Middle frontal gyrus (tissue), 1 donor: ENCODE measurements at regions not wholly inside any gene's neighbourhood (a gene's known extent, or its start where the extent isn't known, plus 50 kb on each side); places are given as distances from the start of the nearest gene placed in this dataset.

Experiments used
- DNase-seq: peaks from one replicate; pipeline ENCODE4 v3.0.0-alpha.2; 2015; ENCODE audit warnings: low spot score; ENCODE audit errors: extremely low spot score

- no peak for DNase-seq
These were observed 315.8 kb downstream of the BLID start for GRCh38 chr11:121800240-121800639.

GRCh38 chr11:121797496-121797895 lies 318.5 kb downstream of the BLID start:
- no peak for DNase-seq

DNA sequence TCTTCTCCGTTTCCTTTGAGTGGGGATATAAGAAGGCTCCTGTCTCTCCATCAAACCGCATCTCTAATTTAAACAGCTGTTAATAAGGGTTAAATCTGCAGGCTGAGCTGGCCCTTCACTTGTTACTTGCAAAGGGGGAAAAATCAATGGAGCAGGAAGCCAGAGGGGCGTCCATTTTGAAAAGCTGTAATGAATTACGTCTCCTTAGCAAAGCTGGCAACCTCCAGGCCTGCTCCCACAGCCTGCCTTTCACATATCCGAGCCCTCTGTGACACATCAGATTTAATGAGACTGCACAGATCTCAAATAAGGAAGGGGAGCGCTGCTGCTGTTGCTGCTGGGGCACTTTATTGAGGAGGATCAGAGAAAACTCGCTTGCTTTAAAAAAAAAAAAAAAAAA lies 320.8 kb downstream of the BLID start:
- DNase-seq: no peak

DNA sequence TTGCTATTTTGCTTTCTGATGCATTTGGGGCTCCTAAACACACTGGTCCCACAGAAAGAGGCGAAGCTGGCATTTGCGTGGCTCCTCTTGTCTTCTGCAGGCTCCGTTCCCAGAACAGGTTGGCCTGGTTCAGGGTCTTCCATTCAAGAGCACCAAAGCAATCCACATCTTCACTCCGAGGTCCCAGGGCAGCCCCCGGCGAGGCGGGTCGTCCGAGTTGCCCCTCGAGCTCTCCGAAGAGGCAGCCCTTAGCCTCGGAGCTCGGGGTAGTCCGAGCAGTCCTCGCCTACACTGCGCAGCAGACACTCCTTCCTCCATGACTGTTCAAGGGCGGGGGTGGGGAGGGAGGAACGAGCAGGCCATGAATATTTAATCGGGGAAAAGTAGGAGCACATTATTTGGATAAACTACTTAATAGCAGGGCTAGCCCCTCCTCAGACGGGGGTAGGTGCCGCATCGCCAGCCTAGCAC lies 321.3 kb downstream of the BLID start:
- no peak for DNase-seq

- no peak for DNase-seq
These were observed 322.1 kb downstream of the BLID start for GRCh38 chr11:121793916-121794315.

- DNase-seq: no peak
These were observed 322.7 kb downstream of the BLID start for GRCh38 chr11:121793291-121793690.

DNA sequence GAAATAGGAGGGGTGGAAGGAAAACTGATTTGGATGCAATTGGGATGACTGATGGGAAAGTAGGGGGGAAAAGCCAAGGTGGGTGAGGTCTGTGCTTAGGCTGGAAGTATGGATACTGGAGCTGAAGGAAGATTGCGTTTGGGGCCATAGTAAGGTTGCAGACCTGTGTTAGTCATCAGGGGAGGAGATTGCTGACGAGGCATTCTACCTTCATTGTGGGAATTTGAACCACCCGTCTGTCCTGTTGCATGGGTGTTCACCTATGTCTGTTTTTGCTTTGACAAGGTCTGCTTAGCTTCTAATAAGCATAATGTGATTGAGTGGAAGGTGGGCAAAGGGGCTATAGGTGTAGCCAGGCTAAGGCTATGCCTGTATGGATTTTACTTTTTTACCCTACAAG lies 323.8 kb downstream of the BLID start:
- no peak for DNase-seq

- no peak for DNase-seq
These were observed 325.6 kb downstream of the BLID start for GRCh38 chr11:121790430-121790829.

GRCh38 chr11:121780971-121781370 lies 328.2 kb upstream of the SORL1-AS1 start:
- no peak for DNase-seq

- DNase-seq: no peak
These were observed 324.3 kb upstream of the SORL1-AS1 start for GRCh38 chr11:121777056-121777455.

GRCh38 chr11:121775276-121775675 lies 322.5 kb upstream of the SORL1-AS1 start:
- no peak for DNase-seq

GRCh38 chr11:121773076-121773475 lies 320.3 kb upstream of the SORL1-AS1 start:
- DNase-seq: no peak

DNA sequence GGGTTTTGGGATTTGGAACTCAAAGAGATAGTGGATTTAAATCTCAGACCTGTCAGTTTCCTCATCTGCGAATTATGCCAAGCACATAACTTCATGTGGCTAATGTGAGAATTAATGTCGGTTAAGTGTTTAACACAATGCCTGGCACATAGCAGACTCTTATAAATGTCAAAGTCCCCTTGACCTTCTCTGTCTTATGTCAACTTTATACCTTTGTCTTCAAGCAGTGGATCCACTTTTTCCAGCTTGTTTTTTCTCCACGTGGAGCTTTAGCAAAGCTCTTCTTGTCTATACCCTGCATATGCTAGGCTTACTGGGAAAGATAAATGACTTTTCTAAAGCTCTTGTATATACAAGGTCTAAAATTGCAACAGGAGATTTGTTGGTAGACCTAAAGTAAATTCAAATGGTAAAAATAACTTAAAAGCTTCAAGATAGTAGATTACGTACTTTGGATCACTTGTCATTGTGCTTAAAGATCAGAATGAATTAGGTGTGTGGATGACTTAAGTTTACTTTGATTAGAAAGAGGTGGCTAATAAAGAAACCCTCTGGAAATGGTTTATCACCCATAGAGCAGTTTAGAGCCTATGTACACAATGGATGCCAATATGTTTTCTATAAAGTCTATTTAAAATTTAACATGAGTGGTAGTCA lies 318.3 kb upstream of the SORL1-AS1 start:
- no peak for DNase-seq

DNA sequence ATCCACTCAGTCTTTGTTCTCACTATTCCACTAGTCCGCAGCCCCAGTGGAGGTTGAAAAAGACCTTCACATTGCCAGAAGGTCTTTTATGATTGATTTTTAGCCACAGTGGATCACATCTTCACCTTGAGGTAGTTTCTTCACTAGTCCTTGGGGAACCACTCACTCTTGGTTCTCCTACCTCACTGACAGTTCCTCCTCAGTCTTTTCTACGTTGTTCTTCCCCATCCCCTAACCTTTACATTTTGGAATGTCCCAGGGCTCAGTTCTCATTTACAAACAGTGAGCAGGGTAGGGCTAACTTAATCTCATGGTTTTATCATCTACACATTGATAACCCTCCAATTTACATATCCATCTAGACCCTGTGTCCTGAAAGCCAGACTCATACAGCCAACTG lies 316.4 kb upstream of the SORL1-AS1 start:
- no peak for DNase-seq

DNA sequence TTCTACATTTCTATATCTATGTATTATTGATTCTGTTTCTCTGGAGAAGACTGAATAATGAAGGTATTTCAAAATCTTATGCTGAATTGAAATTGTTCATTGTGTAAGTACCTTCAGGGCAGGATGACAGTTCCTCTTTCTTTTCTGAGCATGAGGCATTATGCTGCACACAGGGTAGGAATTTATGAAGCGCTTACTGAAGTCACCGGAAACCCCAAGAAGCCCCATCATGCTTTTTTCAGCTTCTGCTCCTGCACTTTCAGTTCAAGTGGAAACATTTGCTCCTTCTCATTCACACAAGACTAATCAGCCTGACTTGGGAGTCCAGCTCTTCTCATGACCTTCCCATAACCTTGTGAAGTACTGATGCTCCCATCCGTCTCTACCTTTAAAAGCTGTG lies 314.7 kb upstream of the SORL1-AS1 start:
- DNase-seq: no peak

GRCh38 chr11:121766991-121767390 lies 314.2 kb upstream of the SORL1-AS1 start:
- DNase-seq: no peak

GRCh38 chr11:121766166-121766565 lies 313.4 kb upstream of the SORL1-AS1 start:
- no peak for DNase-seq

DNA sequence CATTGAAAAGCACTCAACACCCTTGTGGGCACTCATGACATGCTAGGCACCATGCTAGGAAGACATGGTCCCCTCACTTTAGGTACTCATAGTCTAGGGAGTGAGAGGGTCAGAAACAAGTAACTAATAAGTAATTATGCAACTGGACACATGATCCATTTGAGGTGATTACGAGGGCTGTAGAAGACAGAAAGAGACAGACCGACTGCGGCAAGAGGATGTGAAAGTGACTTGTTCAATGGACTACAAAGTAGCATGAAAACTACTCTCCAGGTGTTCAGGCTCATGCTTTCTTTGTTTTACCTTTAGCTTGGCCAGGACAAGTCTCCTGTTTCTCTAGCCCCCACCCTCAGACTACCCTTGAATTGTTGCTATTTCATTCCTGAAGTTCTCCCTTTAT lies 310.8 kb upstream of the SORL1-AS1 start:
- DNase-seq: no peak

GRCh38 chr11:121762820-121763219 lies 310.1 kb upstream of the SORL1-AS1 start:
- no peak for DNase-seq

- no peak for DNase-seq
These were observed 308.4 kb upstream of the SORL1-AS1 start for GRCh38 chr11:121761186-121761585.

GRCh38 chr11:121757480-121758125 lies 304.8 kb upstream of the SORL1-AS1 start:
- no peak for DNase-seq

GRCh38 chr11:121755906-121756305 lies 303.1 kb upstream of the SORL1-AS1 start:
- no peak for DNase-seq

DNA sequence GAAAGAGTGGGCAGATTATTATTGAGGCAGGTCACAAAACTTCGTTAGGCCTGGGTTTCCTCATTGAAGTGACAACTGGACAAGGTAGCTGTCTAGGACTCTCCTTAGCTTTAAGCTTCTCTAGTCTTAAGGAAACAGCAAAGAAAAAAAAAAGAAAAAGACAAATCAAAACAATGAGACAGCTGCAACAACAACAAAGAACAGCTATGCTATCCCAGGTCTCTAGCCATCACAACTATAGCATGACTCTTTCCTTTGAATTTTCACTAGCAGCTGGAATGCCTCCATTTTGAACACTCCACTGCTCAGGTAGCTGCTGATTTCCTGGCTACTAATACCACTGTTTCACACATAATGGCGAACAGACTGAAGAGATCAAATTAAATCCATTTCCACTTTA lies 302.4 kb upstream of the SORL1-AS1 start:
- no peak for DNase-seq
